ENCODE measurements at regions not wholly inside any gene's neighbourhood (a gene's known extent, or its start where the extent isn't known, plus 50 kb on each side); places are given as distances from the start of the nearest gene placed in this dataset.

- no peaks in the 10 kb centered on the region for H3K9me3 ChIP-seq (ENCODE audit: control insufficient read depth in 2 of 2, insufficient read depth in 1 of 2, low read length in 1 of 2)
- WGBS = 86% methylated on average over 1 of the region's 1 CpG
- H3K36me3 ChIP-seq (ENCODE audit: control insufficient read depth in 2 of 2, insufficient read depth in 2 of 2, low read length in 1 of 2) = no peaks in the 10 kb centered on the region
- no peak for DNase-seq (ENCODE audit: low read depth in 6 of 9, low spot score in 9 of 9)
- no peaks in the 10 kb centered on the region for H3K27me3 ChIP-seq (ENCODE audit: control insufficient read depth in 2 of 2, insufficient read depth in 1 of 2, low read length in 1 of 2)
- no peak overlapping the region for H3K4me3 ChIP-seq (ENCODE audit: low read length in 2 of 2)
- H3K27ac ChIP-seq (ENCODE audit: low read depth in 1 of 2, low read length in 1 of 2) = no peak overlapping the region
- H3K4me1 ChIP-seq (ENCODE audit: control insufficient read depth in 2 of 2, insufficient read depth in 2 of 2, low read length in 2 of 2) = no peaks in the 10 kb centered on the region
Measured at GRCh38 chr3:116912116-116912515, 202.5 kb downstream of the TUSC7 start.

GRCh38 chr3:116914004-116914403, 204.4 kb downstream of the TUSC7 start:
- no peaks in the 10 kb centered on the region for H3K4me1 ChIP-seq (ENCODE audit: control insufficient read depth in 2 of 2, insufficient read depth in 2 of 2, low read length in 2 of 2)
- H3K27ac ChIP-seq (ENCODE audit: low read depth in 1 of 2, low read length in 1 of 2) = no peak overlapping the region
- DNase-seq (ENCODE audit: low read depth in 6 of 9, low spot score in 9 of 9) = no peak
- H3K9me3 ChIP-seq (ENCODE audit: control insufficient read depth in 2 of 2, insufficient read depth in 1 of 2, low read length in 1 of 2) = no peaks in the 10 kb centered on the region
- no peaks in the 10 kb centered on the region for H3K36me3 ChIP-seq (ENCODE audit: control insufficient read depth in 2 of 2, insufficient read depth in 2 of 2, low read length in 1 of 2)
- H3K27me3 ChIP-seq (ENCODE audit: control insufficient read depth in 2 of 2, insufficient read depth in 1 of 2, low read length in 1 of 2) = no peaks in the 10 kb centered on the region
- H3K4me3 ChIP-seq (ENCODE audit: low read length in 2 of 2) = no peak overlapping the region
- 61% methylated on average over 2 of the region's 2 CpGs for WGBS

GRCh38 chr3:116916836-116917235, 207.3 kb downstream of the TUSC7 start:
- no peaks in the 10 kb centered on the region for H3K9me3 ChIP-seq (ENCODE audit: control insufficient read depth in 2 of 2, insufficient read depth in 1 of 2, low read length in 1 of 2)
- no peaks in the 10 kb centered on the region for H3K4me1 ChIP-seq (ENCODE audit: control insufficient read depth in 2 of 2, insufficient read depth in 2 of 2, low read length in 2 of 2)
- H3K27me3 ChIP-seq (ENCODE audit: control insufficient read depth in 2 of 2, insufficient read depth in 1 of 2, low read length in 1 of 2) = no peaks in the 10 kb centered on the region
- DNase-seq (ENCODE audit: low read depth in 6 of 9, low spot score in 9 of 9) = no peak
- H3K27ac ChIP-seq (ENCODE audit: low read depth in 1 of 2, low read length in 1 of 2) = no peak overlapping the region
- no peaks in the 10 kb centered on the region for H3K36me3 ChIP-seq (ENCODE audit: control insufficient read depth in 2 of 2, insufficient read depth in 2 of 2, low read length in 1 of 2)
- H3K4me3 ChIP-seq (ENCODE audit: low read length in 2 of 2) = no peak overlapping the region

GRCh38 chr3:116920826-116921610, 211.4 kb downstream of the TUSC7 start:
- no peak for DNase-seq (ENCODE audit: low read depth in 6 of 9, low spot score in 9 of 9)
- no peaks in the 10 kb centered on the region for H3K27me3 ChIP-seq (ENCODE audit: control insufficient read depth in 2 of 2, insufficient read depth in 1 of 2, low read length in 1 of 2)
- H3K9me3 ChIP-seq (ENCODE audit: control insufficient read depth in 2 of 2, insufficient read depth in 1 of 2, low read length in 1 of 2) = no peaks in the 10 kb centered on the region
- H3K27ac ChIP-seq (ENCODE audit: low read depth in 1 of 2, low read length in 1 of 2) = no peak overlapping the region
- no peaks in the 10 kb centered on the region for H3K4me1 ChIP-seq (ENCODE audit: control insufficient read depth in 2 of 2, insufficient read depth in 2 of 2, low read length in 2 of 2)
- 86% methylated on average over 3 of the region's 3 CpGs for WGBS
- H3K4me3 ChIP-seq (ENCODE audit: low read length in 2 of 2) = no peak overlapping the region
- H3K36me3 ChIP-seq (ENCODE audit: control insufficient read depth in 2 of 2, insufficient read depth in 2 of 2, low read length in 1 of 2) = no peaks in the 10 kb centered on the region

GRCh38 chr3:116927918-116928317, 218.3 kb downstream of the TUSC7 start:
- Histone ChIP-seq H3K9me3 (ENCODE audit: control insufficient read depth in 2 of 2, insufficient read depth in 1 of 2, low read length in 1 of 2) (peaks cover 0 to 9% of the 10 kb centered on the region in 2 donors), H3K27ac (ENCODE audit: low read depth in 1 of 2, low read length in 1 of 2) (no peak overlapping the region), H3K36me3 (ENCODE audit: control insufficient read depth in 2 of 2, insufficient read depth in 2 of 2, low read length in 1 of 2) (no peaks in the 10 kb centered on the region), H3K4me3 (ENCODE audit: low read length in 2 of 2) (no peak overlapping the region), H3K4me1 (ENCODE audit: control insufficient read depth in 2 of 2, insufficient read depth in 2 of 2, low read length in 2 of 2) (no peaks in the 10 kb centered on the region), H3K27me3 (ENCODE audit: control insufficient read depth in 2 of 2, insufficient read depth in 1 of 2, low read length in 1 of 2) (no peaks in the 10 kb centered on the region)
- no peak for DNase-seq (ENCODE audit: low read depth in 6 of 9, low spot score in 9 of 9)
- WGBS = 89% methylated on average over 4 of the region's 4 CpGs

- H3K36me3 ChIP-seq (ENCODE audit: control insufficient read depth in 2 of 2, insufficient read depth in 2 of 2, low read length in 1 of 2) = no peaks in the 10 kb centered on the region
- no peaks in the 10 kb centered on the region for H3K4me1 ChIP-seq (ENCODE audit: control insufficient read depth in 2 of 2, insufficient read depth in 2 of 2, low read length in 2 of 2)
- 88% methylated on average over 3 of the region's 3 CpGs for whole genome bisulfite sequencing
- DNase-seq (ENCODE audit: low read depth in 6 of 9, low spot score in 9 of 9) = no peak
- no peaks in the 10 kb centered on the region for H3K27me3 ChIP-seq (ENCODE audit: control insufficient read depth in 2 of 2, insufficient read depth in 1 of 2, low read length in 1 of 2)
- peaks cover 0 to 9% of the 10 kb centered on the region in 2 donors for H3K9me3 ChIP-seq (ENCODE audit: control insufficient read depth in 2 of 2, insufficient read depth in 1 of 2, low read length in 1 of 2)
- H3K4me3 ChIP-seq (ENCODE audit: low read length in 2 of 2) = no peak overlapping the region
- H3K27ac ChIP-seq (ENCODE audit: low read depth in 1 of 2, low read length in 1 of 2) = no peak overlapping the region
Measured at GRCh38 chr3:116929505-116930222, 220.1 kb downstream of the TUSC7 start.

- no peak overlapping the region for H3K27ac ChIP-seq (ENCODE audit: low read depth in 1 of 2, low read length in 1 of 2)
- WGBS = 91% methylated on average over 5 of the region's 5 CpGs
- H3K9me3 ChIP-seq (ENCODE audit: control insufficient read depth in 2 of 2, insufficient read depth in 1 of 2, low read length in 1 of 2) = peaks cover 0 to 9% of the 10 kb centered on the region in 2 donors
- no peaks in the 10 kb centered on the region for H3K36me3 ChIP-seq (ENCODE audit: control insufficient read depth in 2 of 2, insufficient read depth in 2 of 2, low read length in 1 of 2)
- H3K4me3 ChIP-seq (ENCODE audit: low read length in 2 of 2) = no peak overlapping the region
- DNase-seq (ENCODE audit: low read depth in 6 of 9, low spot score in 9 of 9) = no peak
- no peaks in the 10 kb centered on the region for H3K4me1 ChIP-seq (ENCODE audit: control insufficient read depth in 2 of 2, insufficient read depth in 2 of 2, low read length in 2 of 2)
- H3K27me3 ChIP-seq (ENCODE audit: control insufficient read depth in 2 of 2, insufficient read depth in 1 of 2, low read length in 1 of 2) = no peaks in the 10 kb centered on the region
Measured at GRCh38 chr3:116930786-116931185, 221.2 kb downstream of the TUSC7 start.

- Histone ChIP-seq H3K36me3 (ENCODE audit: control insufficient read depth in 2 of 2, insufficient read depth in 2 of 2, low read length in 1 of 2) (no peaks in the 10 kb centered on the region), H3K27ac (ENCODE audit: low read depth in 1 of 2, low read length in 1 of 2) (no peak overlapping the region), H3K4me3 (ENCODE audit: low read length in 2 of 2) (no peak overlapping the region), H3K4me1 (ENCODE audit: control insufficient read depth in 2 of 2, insufficient read depth in 2 of 2, low read length in 2 of 2) (no peaks in the 10 kb centered on the region), H3K27me3 (ENCODE audit: control insufficient read depth in 2 of 2, insufficient read depth in 1 of 2, low read length in 1 of 2) (no peaks in the 10 kb centered on the region), H3K9me3 (ENCODE audit: control insufficient read depth in 2 of 2, insufficient read depth in 1 of 2, low read length in 1 of 2) (peaks cover 0 to 7% of the 10 kb centered on the region in 2 donors)
- DNase-seq (ENCODE audit: low read depth in 6 of 9, low spot score in 9 of 9) = no peak
- WGBS = 81% methylated on average over 3 of the region's 3 CpGs
Measured at GRCh38 chr3:116939091-116939490, 229.5 kb downstream of the TUSC7 start.

- no peak overlapping the region for H3K4me3 ChIP-seq (ENCODE audit: low read length in 2 of 2)
- H3K27me3 ChIP-seq (ENCODE audit: control insufficient read depth in 2 of 2, insufficient read depth in 1 of 2, low read length in 1 of 2) = no peaks in the 10 kb centered on the region
- H3K36me3 ChIP-seq (ENCODE audit: control insufficient read depth in 2 of 2, insufficient read depth in 2 of 2, low read length in 1 of 2) = no peaks in the 10 kb centered on the region
- DNase-seq (ENCODE audit: low read depth in 6 of 9, low spot score in 9 of 9) = no peak
- no peaks in the 10 kb centered on the region for H3K4me1 ChIP-seq (ENCODE audit: control insufficient read depth in 2 of 2, insufficient read depth in 2 of 2, low read length in 2 of 2)
- peaks cover 0 to 7% of the 10 kb centered on the region in 2 donors for H3K9me3 ChIP-seq (ENCODE audit: control insufficient read depth in 2 of 2, insufficient read depth in 1 of 2, low read length in 1 of 2)
- H3K27ac ChIP-seq (ENCODE audit: low read depth in 1 of 2, low read length in 1 of 2) = no peak overlapping the region
Measured at GRCh38 chr3:116939550-116939949, 230.0 kb downstream of the TUSC7 start.
